NCI-H2171 treated with DMSO at 0.1 percent for 48 hours (cell line): ENCODE measurements at regions not wholly inside any gene's neighbourhood (a gene's known extent, or its start where the extent isn't known, plus 50 kb on each side); places are given as distances from the start of the nearest gene placed in this dataset.
"Not testable (repeated sequence)": the region's sequence is repeated elsewhere in the genome, so short reads cannot be mapped to it uniquely, and the experiment has no call there.

Experiments used
- DNase-seq: peaks from one replicate; lab custom pipeline; 2025; lab: John Stamatoyannopoulos, UW

GRCh38 chr11:103584720-103585119 is 451.7 kb upstream of the DDI1 start:
- DNase-seq: no peak

- DNase-seq: no peak
Observed at GRCh38 chr11:103585401-103585800, 451.0 kb upstream of the DDI1 start.

GRCh38 chr11:103585911-103586310 is 450.5 kb upstream of the DDI1 start:
- DNase-seq: no peak

- peak; percentile 76 for DNase-seq
Observed at GRCh38 chr11:103586756-103587155, 449.7 kb upstream of the DDI1 start.

- peak; percentile 67 for DNase-seq
Observed at GRCh38 chr11:103587901-103588788, 448.3 kb upstream of the DDI1 start.

GRCh38 chr11:103591554-103591953 is 444.9 kb upstream of the DDI1 start:
- DNase-seq: no peak

- no peak for DNase-seq
Observed at GRCh38 chr11:103594283-103594682, 442.2 kb upstream of the DDI1 start.

GRCh38 chr11:103596315-103596714 is 440.1 kb upstream of the DDI1 start:
- no peak for DNase-seq

GRCh38 chr11:103601225-103601846 is 435.1 kb upstream of the DDI1 start:
- DNase-seq: peak; percentile 49

GRCh38 chr11:103602840-103603239 is 433.6 kb upstream of the DDI1 start:
- DNase-seq: no peak

GRCh38 chr11:103604310-103604709 is 432.1 kb upstream of the DDI1 start:
- no peak for DNase-seq

- no peak for DNase-seq
Observed at GRCh38 chr11:103608566-103608965, 427.9 kb upstream of the DDI1 start.

GRCh38 chr11:103609117-103610066 is 427.0 kb upstream of the DDI1 start:
- no peak for DNase-seq

GRCh38 chr11:103610435-103610834 is 426.0 kb upstream of the DDI1 start:
- DNase-seq: no peak

- DNase-seq: not testable (repeated sequence)
Observed at GRCh38 chr11:103611526-103612260, 424.7 kb upstream of the DDI1 start.

- not testable (repeated sequence) for DNase-seq
Observed at GRCh38 chr11:103612451-103612850, 424.0 kb upstream of the DDI1 start.

- DNase-seq: not testable (repeated sequence)
Observed at GRCh38 chr11:103616586-103616985, 419.9 kb upstream of the DDI1 start.

GRCh38 chr11:103618528-103618927 is 417.9 kb upstream of the DDI1 start:
- DNase-seq: no peak

GRCh38 chr11:103619480-103619879 is 417.0 kb upstream of the DDI1 start:
- peak; percentile 29 for DNase-seq

GRCh38 chr11:103619938-103620337 is 416.5 kb upstream of the DDI1 start:
- DNase-seq: no peak

- DNase-seq: no peak
Observed at GRCh38 chr11:103622296-103622695, 414.1 kb upstream of the DDI1 start.

- no peak for DNase-seq
Observed at GRCh38 chr11:103623933-103624332, 412.5 kb upstream of the DDI1 start.
